NCI-H2196 (cell line): ENCODE measurements at regions not wholly inside any gene's neighbourhood (a gene's known extent, or its start where the extent isn't known, plus 50 kb on each side); places are given as distances from the start of the nearest gene placed in this dataset.
A peak's percentile ranks its signal among the peaks of the same experiment; 100 is the strongest.

Experiments used
- DNase-seq: peaks from one replicate; lab custom pipeline; 2025; ENCODE audit not compliant: unreplicated experiment; lab: John Stamatoyannopoulos, UW

- DNase-seq, result no peak
Measured at GRCh38 chr12:58357511-58357910, 416.1 kb downstream of the ATP23 start.

GRCh38 chr12:58358369-58358768 lies 417.0 kb downstream of the ATP23 start:
- DNase-seq, result no peak

DNA sequence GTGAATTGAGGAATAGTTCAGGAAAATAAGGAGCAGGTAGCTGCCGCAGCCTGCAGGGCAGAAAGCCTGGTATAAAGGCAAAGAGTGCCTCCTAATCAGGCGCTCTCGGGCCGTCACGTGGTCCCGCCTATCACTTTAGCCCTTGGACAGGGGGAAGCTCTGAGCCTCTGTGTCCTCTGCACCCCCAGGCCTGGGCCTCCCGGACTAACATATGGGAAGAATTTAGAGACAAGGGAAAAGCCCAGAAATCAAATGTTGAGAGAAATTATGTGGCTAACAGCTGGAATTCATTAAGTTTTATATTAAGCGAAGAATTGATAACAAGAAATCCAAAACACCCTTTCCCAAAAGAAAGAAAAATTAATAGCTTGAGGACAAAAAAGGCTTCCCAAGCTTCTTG lies 417.7 kb downstream of the ATP23 start:
- DNase-seq, result no peak

GRCh38 chr12:58361056-58361455 lies 419.7 kb downstream of the ATP23 start:
- no peak for DNase-seq

DNA sequence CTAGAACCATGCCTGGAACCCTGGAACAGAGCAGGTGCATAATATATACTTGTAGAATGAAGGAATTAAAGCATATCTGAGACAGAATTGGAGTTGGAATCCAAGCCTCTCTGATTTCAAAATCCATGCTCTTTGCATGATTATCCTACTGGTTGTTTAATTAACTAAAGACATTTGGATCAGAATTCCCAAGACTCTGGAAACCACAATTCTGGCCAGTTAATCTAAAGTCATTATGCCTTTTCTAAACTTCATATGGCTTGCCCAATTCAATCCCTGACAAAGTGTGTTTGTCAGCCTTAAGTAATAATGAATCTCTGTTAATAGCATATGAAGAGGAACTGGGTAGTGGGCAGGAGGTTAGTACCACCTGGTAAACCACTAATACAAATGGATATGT lies 422.6 kb downstream of the ATP23 start:
- DNase-seq, result no peak

DNA sequence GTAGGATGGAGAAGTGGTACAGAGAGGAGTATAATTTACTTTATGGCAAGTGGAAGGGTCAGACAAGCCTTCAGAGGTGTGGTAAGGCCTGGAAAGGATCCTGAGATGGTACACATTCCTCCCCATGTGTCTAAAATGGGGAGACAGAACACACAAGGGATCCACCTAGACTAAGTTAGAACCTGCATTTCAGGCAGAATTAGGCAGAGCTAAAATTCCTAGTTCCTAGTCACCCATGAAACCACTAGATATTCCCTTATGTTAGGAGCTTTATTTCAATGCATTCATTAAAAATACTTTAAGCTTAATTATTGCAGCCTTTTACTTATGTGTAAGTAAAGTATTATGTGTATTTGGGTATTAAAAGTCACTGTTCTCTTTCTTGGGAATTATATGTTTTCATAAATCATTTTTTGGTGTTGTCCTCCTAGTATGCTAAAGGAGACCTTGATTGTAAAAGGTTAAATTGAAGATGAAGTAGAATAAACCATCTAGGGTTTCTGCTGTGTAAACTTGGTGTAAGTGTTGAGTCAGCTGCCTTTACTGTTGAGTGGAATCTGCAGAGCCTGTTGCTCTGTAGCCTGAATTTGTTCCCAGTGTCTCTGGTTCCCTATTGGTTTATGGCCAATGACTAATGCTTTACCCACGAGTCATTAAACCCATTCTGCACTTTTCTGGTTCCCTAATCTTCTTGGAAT lies 423.2 kb downstream of the ATP23 start:
- peak; percentile 7 for DNase-seq

DNA sequence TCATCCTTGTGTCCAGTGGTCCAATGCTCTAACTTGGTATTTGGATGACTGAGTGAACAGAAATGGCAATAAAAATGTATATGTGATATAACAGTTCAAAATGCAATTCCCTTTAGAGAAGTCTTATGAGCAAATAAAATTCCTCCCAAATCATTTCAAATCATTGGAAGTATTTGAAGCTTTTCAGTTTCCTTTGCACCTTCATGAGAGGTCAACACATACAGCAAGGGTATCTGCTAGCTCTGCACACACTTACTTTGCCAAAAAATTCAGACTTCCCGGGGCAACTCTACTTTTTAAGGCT lies 423.7 kb downstream of the ATP23 start:
- DNase-seq, result no peak

DNA sequence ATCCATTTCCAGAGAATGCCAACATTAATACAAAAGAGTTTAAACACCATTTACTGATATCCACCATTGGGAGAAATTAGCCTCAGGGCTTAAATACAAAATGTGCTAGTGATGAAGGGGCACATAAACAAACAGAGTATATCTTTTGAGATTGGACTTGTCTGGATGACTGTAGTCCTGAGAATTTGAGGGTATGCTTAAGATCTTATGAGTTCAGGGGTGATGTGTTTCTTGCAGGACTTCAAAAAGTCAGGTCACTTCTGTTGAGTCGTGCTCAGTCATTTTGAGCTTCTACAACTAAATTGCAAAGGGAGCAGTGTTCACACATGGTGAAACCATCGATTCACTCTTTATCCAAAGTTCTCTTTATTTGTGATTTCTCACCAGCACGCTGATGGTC lies 425.7 kb downstream of the ATP23 start:
- no peak for DNase-seq

GRCh38 chr12:58368001-58368400 lies 426.6 kb downstream of the ATP23 start:
- DNase-seq, result no peak

DNA sequence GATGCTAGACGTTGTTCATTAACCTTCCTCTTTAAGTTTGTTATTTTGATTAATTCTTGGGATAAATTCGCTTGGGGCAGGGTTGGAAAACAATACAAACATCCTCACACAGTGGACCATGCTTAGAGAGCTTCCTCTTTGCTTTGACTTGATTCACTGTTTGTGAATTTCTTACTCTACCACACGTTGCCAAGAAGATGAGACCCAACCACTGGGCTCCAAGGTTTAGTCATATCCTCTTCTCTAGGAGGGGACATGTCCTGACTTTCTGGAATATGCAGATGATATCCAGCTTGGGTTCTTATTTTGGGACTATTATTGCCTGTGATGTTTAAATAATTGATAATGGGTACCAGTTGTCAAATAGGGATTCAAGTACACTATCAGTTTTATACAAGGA lies 428.2 kb downstream of the ATP23 start:
- DNase-seq, result no peak

DNA sequence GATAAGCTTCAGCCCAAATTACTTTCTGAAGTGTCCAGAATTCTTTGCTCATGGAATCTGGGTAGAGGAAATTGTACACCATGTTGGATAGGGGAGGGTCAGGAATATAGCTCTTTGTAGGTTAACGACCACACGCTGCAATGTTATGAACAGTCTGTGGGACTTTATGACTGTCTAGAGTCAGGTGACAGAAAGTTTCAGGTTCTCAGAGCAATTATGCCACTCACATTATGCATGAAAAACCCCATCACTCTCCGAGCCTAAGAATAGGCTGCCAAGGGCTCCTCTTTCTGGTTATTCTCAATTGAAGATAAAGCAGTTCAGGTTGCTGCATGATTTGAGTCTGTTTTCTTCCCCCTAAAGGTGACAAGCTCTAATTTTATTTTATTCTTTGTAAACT lies 430.9 kb downstream of the ATP23 start:
- DNase-seq, result no peak

- DNase-seq, result no peak
Measured at GRCh38 chr12:58378028-58378427, 436.7 kb downstream of the ATP23 start.

DNA sequence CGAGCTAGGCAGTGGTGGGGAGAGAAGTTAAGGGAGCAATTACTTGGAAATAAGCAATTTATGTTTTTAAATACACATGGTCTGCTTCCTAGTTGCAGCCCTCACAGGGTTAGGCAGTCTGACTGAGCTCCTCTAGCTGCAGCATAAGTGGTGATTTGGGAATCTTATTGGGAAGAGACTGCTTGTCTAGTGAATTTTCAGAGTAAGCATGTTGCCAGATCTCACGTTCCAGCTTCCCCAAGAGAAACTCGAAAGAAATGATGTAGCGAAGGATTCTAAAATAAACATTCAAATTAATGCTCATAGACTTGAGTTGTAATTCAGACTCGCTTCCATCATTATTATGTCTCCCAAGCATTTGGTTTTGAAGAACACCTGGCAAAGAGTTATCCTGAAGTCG lies 440.2 kb downstream of the ATP23 start:
- no peak for DNase-seq

- no peak for DNase-seq
Measured at GRCh38 chr12:58384196-58384595, 442.8 kb downstream of the ATP23 start.

DNA sequence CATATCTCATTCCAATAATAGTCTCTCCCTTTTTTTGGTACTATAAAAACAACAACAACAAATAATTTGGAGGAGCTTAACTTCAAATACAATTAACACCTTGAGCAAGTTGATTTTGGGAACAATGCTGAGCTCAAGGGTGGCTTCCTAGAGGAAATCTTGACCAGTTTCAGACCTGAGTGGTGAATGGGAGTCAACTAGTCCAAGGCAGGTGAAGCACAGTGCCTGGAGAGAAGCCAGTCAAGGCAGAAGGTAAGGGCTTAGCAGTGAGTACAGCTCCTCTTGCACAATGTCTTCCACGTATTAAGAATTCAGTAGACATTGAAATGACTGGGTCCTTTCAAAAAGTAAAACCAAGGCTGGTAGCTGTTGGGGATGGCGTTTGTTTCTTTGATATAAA lies 444.8 kb downstream of the ATP23 start:
- DNase-seq, result no peak

DNA sequence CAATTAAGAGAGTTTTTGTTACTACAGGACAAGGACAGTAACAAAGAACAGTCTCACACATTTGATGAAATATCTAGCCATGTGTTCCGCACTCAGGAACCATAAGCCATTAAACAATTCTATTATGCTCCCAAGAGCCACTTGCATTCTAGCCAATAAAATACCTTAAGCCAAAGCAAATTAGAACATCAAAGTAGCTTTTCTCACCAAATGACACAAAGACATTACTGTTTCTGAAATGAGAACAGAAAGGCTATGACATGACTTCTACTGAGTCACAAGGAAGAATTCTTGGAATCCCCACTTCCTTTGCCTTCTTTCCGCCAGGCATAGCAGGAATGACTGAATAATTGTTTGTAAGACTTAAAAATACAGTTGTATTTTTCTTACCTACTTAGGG lies 445.8 kb downstream of the ATP23 start:
- DNase-seq, result no peak

DNA sequence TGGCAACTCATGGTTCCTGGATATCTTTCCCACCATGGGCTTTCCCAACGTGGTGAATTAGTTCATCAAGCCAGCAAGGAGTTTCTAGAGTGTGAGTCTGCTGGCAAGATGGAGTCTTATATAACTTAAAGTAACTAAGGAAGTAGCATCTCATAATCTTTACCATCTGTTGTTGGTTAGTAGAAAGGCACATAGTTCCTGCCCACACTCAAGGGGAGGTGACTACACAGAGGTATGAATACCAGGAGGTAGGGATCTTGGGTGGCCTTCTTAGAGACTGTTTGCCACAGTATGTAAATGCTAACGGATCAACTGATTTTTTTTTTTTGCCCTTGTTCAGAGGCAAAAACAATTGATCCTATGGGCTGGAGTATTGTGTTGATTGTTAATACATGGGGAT lies 446.9 kb downstream of the ATP23 start:
- no peak for DNase-seq

GRCh38 chr12:58393152-58393551 lies 451.8 kb downstream of the ATP23 start:
- no peak for DNase-seq

DNA sequence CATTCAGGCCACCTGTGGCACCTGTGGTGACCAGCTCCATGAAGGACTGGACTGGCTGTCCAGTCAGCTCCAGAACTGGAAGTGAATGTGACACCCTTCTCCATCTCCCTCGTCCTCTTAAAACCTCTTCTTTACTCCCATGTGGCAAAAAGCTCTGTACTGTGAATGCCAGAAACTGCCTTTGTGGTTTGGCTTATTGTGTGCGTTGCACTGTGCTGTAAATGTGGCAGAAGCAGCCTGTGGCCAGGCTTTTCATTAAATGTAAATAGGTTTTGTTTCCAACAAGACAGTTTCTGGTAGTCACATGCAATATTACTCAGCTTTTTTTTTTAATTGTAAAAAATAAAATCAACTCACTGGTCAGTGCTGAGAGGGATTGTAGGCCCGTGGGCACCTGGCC lies 453.7 kb downstream of the ATP23 start:
- DNase-seq, result no peak

DNA sequence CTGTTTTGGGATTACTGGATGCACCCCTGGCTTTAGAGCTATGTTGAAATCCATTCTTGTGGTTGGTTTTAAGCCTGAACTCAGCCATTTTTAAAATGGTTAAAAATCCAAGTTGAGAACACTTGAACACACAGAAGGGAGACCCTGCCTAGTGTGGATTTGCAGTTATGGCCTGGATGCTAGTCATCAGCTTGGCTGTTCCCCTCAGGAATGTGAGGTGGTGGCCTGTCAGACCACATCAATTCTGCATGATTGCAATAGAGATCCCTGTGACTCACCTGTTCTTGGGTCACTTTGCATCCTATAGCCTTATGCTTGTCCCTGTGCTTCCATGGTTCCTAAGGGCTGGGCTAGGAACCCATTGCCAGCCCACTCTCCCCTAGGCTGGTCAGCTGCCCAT lies 454.1 kb downstream of the ATP23 start:
- no peak for DNase-seq

- no peak for DNase-seq
Measured at GRCh38 chr12:58396239-58396638, 454.9 kb downstream of the ATP23 start.

GRCh38 chr12:58405363-58405762 lies 464.0 kb downstream of the ATP23 start:
- no peak for DNase-seq

GRCh38 chr12:58408516-58408915 lies 467.1 kb downstream of the ATP23 start:
- no peak for DNase-seq
